ENCODE measurements at regions not wholly inside any gene's neighbourhood (a gene's known extent, or its start where the extent isn't known, plus 50 kb on each side); places are given as distances from the start of the nearest gene placed in this dataset.

GRCh38 chr11:127420139-127420538, 419.6 kb upstream of the KIRREL3 start:
- H3K4me3 ChIP-seq = no peak overlapping the region
- H3K4me1 ChIP-seq = no peaks in the 10 kb centered on the region
- no peak for DNase-seq
- intact Hi-C loops (cut with micrococcal nuclease) = no loop called here
- no peaks in the 10 kb centered on the region for H3K36me3 ChIP-seq
- H3K9me3 ChIP-seq (replicated peaks) = peaks cover 27% of the 10 kb centered on the region
- TF ChIP-seq CTCF (IDR thresholded peaks at IDR 0.05; ENCODE audit: borderline replicate concordance) = no peak
- no peak overlapping the region for H3K27ac ChIP-seq (replicated peaks)
- no peaks in the 10 kb centered on the region for H3K27me3 ChIP-seq (ENCODE audit: low read depth)

GRCh38 chr11:127412722-127413380, 412.3 kb upstream of the KIRREL3 start:
- no peak overlapping the region for H3K27ac ChIP-seq (replicated peaks)
- intact Hi-C loops (cut with micrococcal nuclease) = no loop called here
- H3K36me3 ChIP-seq = no peaks in the 10 kb centered on the region
- no peak for DNase-seq
- no peak for TF ChIP-seq CTCF (IDR thresholded peaks at IDR 0.05; ENCODE audit: borderline replicate concordance)
- H3K9me3 ChIP-seq (replicated peaks) = peaks cover 56% of the 10 kb centered on the region
- H3K4me3 ChIP-seq = no peak overlapping the region
- no peaks in the 10 kb centered on the region for H3K27me3 ChIP-seq (ENCODE audit: low read depth)
- H3K4me1 ChIP-seq = no peaks in the 10 kb centered on the region

DNA sequence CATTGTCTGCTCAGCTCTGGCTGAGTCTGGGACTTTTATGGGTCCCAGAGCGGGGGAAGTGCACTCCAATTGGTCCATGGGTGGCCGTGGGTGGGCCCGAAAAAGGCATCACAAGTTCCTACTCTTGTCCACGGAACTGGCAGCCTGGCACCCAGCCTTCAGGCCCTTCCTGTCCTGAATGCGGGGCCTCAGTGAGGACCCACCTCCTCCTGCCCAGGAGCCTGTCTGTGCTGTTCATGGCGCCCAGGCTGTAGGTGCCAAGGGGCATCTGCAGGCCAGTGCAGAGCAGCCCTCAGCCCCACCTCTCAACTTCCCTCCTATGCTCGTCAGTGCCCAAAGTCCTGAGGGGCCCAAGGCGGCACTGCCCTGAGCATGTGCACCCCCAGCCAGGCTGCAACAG, 411.7 kb upstream of the KIRREL3 start:
- H3K27ac ChIP-seq (replicated peaks) = no peak overlapping the region
- H3K27me3 ChIP-seq (ENCODE audit: low read depth) = no peaks in the 10 kb centered on the region
- no peak for TF ChIP-seq CTCF (IDR thresholded peaks at IDR 0.05; ENCODE audit: borderline replicate concordance)
- intact Hi-C loops (cut with micrococcal nuclease) = no loop called here
- no peak overlapping the region for H3K4me3 ChIP-seq
- no peak for DNase-seq
- no peaks in the 10 kb centered on the region for H3K36me3 ChIP-seq
- peaks cover 59% of the 10 kb centered on the region for H3K9me3 ChIP-seq (replicated peaks)
- no peaks in the 10 kb centered on the region for H3K4me1 ChIP-seq

GRCh38 chr11:127411283-127411682, 410.7 kb upstream of the KIRREL3 start:
- no peak for DNase-seq
- intact Hi-C loops (cut with micrococcal nuclease) = no loop called here
- no peak for TF ChIP-seq CTCF (IDR thresholded peaks at IDR 0.05; ENCODE audit: borderline replicate concordance)
- H3K4me3 ChIP-seq = no peak overlapping the region
- no peaks in the 10 kb centered on the region for H3K4me1 ChIP-seq
- H3K36me3 ChIP-seq = no peaks in the 10 kb centered on the region
- H3K27ac ChIP-seq (replicated peaks) = no peak overlapping the region
- H3K27me3 ChIP-seq (ENCODE audit: low read depth) = no peaks in the 10 kb centered on the region
- H3K9me3 ChIP-seq (replicated peaks) = peaks cover 50% of the 10 kb centered on the region

DNA sequence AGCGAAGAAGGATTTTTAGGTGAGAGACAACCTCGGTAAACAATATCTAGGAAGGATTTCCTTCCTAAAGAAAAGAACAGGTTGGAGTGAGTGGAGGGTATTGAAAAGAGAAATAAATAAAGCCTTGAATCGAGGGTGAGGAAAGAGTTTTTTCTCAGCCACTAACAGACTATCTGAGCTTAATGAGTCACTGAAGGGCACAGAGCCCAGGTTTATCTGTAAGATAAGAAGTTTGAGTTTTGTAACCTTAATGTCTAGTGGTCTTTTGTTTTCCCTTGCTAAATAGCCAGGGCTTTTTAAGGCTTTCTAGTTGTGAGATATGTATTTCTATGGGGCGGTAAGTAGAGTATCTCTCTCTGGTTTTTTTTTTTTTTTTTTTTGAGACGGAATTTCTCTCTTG, 394.5 kb upstream of the KIRREL3 start:
- intact Hi-C loops (cut with micrococcal nuclease) = no loop called here
- Histone ChIP-seq H3K36me3 (no peaks in the 10 kb centered on the region), H3K4me3 (no peak overlapping the region), H3K27me3 (ENCODE audit: low read depth) (no peaks in the 10 kb centered on the region), H3K27ac (replicated peaks) (no peak overlapping the region), H3K9me3 (replicated peaks) (no peaks in the 10 kb centered on the region), H3K4me1 (no peaks in the 10 kb centered on the region)
- DNase-seq = no peak
- TF ChIP-seq CTCF (IDR thresholded peaks at IDR 0.05; ENCODE audit: borderline replicate concordance) = no peak

Measured in left ventricle myocardium inferior (tissue), 1 donor.